ENCODE measurements at regions not wholly inside any gene's neighbourhood (a gene's known extent, or its start where the extent isn't known, plus 50 kb on each side); places are given as distances from the start of the nearest gene placed in this dataset.
"Not testable (repeated sequence)": the region's sequence is repeated elsewhere in the genome, so short reads cannot be mapped to it uniquely, and the experiment has no call there.

DNA sequence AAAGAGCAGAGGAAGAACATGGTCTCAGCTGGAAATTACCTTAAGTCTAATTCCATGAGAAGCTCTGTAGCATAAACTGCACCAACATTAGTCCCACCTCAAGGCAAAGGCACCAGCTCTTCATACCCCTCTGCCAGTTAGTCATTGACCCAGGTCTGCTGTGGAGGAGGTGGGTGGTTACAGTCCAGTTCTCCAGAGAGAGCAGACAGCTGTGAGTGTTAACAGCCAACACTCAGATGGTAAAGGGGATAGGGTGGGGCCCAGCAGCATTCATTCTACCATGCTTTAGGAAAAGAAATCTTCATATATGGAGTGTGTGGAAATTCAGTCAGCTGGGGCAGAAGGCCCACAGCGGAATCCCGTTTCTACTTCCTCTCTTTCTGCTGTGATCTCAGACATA lies 159.7 kb upstream of the FBXO11 start:
- peaks cover 5% of the 10 kb centered on the region for H3K27me3 Mint-ChIP-seq (ENCODE audit: low read depth)
- no peaks in the 10 kb centered on the region for H3K4me1 Mint-ChIP-seq (ENCODE audit: low read depth)
- no peaks in the 10 kb centered on the region for H3K9me3 Mint-ChIP-seq
- no peak for DNase-seq
- H3K36me3 Mint-ChIP-seq (ENCODE audit: insufficient read depth), result no peaks in the 10 kb centered on the region
- ATAC-seq, result no peak
- H3K4me3 Mint-ChIP-seq, result no peak overlapping the region

- Mint-ChIP-seq H3K36me3 (ENCODE audit: insufficient read depth) (no peaks in the 10 kb centered on the region), H3K9me3 (no peaks in the 10 kb centered on the region), H3K27me3 (ENCODE audit: low read depth) (peaks cover 14% of the 10 kb centered on the region), H3K4me3 (no peak overlapping the region), H3K4me1 (ENCODE audit: low read depth) (no peaks in the 10 kb centered on the region)
- DNase-seq, result no peak
- ATAC-seq, result no peak
Measured at GRCh38 chr2:48069769-48070168, 163.5 kb upstream of the FBXO11 start.

- H3K4me3 Mint-ChIP-seq, result no peak overlapping the region
- ATAC-seq (no peak), DNase-seq (no peak)
- H3K4me1 Mint-ChIP-seq (ENCODE audit: low read depth), result no peaks in the 10 kb centered on the region
- H3K36me3 Mint-ChIP-seq (ENCODE audit: insufficient read depth), result no peaks in the 10 kb centered on the region
- H3K9me3 Mint-ChIP-seq, result no peaks in the 10 kb centered on the region
- H3K27me3 Mint-ChIP-seq (ENCODE audit: low read depth), result peaks cover 14% of the 10 kb centered on the region
Measured at GRCh38 chr2:48070415-48070814, 164.1 kb upstream of the FBXO11 start.

DNA sequence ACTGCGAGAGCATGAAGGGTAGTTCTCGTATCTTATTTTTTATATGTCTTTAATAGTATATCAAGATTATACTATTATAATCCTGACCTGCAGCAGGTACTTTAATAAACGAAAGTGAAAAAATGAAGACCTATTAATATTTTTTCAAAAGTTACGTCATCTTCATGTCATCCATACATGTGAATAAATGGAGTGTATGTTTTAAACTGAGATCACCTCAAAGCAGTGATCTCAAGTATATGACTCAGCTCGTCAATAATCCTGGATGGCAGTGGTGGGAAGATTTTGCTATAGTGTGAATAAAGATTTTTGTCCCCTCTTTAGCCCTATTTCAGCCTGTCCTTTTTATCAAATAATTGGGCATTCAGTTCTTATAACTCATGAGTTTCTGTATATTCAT lies 166.3 kb upstream of the FBXO11 start:
- no peak for ATAC-seq
- Mint-ChIP-seq H3K4me1 (ENCODE audit: low read depth) (no peaks in the 10 kb centered on the region), H3K9me3 (no peaks in the 10 kb centered on the region), H3K27me3 (ENCODE audit: low read depth) (peaks cover 14% of the 10 kb centered on the region), H3K4me3 (no peak overlapping the region), H3K36me3 (ENCODE audit: insufficient read depth) (no peaks in the 10 kb centered on the region)
- no peak for DNase-seq

DNA sequence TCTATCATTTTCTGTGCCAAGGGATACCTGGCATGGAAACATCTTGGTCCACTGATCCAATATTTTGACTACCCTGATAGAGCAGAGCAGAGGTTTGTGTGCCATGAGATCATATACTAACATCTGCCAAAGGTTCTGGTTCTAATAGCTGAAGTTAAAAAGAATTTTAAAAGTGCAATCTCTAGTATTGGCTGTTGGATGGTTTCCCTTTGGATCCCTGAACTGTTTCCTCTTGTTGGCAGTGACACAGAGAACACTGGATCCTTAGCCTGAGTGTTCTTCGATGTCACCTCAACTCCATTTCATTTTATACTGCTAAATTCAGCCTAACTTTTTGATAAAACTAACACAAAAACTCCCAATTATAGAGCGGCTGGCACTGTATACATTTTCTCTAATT lies 169.3 kb upstream of the FBXO11 start:
- no peaks in the 10 kb centered on the region for H3K4me1 Mint-ChIP-seq (ENCODE audit: low read depth)
- DNase-seq (no peak), ATAC-seq (no peak)
- H3K36me3 Mint-ChIP-seq (ENCODE audit: insufficient read depth), result no peaks in the 10 kb centered on the region
- no peaks in the 10 kb centered on the region for H3K9me3 Mint-ChIP-seq
- no peak overlapping the region for H3K4me3 Mint-ChIP-seq
- H3K27me3 Mint-ChIP-seq (ENCODE audit: low read depth), result peaks cover 11% of the 10 kb centered on the region

DNA sequence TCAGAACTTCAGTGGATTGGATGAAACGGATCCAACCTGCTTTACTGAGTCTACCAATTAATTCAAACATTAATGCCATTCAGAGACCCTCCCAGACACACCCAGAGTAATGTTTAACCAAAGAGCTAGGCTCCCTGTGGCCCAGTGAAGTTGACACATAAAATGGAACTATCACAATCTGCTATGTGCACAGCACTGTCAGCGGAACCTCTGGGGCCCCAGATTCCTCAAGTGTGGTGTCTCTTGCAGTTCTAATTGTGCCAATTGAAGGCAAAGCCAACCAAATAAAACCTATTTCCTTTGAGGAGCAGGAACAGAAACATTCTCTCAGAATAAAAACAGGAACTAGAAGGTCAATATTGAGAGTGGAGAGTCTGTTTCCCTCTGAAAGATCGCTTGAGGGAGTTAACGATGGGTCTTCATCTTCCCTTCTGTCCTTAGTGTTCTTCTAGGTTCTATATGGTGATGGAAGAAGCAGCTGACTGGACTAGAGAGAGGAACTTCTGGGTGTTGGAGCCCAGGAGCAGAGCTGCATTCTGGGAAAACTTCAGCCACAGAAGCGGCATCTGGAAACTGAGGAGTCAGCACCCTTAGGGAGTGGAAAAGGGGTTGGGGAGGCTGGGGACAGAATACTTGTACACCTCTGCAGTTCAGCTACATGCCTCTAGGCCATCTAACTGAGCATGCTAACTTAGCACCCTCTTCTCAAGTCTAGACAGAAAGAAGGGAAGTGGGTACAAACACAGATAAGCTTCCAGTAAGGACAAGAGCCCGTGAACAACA lies 174.4 kb upstream of the FBXO11 start:
- no peak for ATAC-seq
- Mint-ChIP-seq H3K9me3 (no peaks in the 10 kb centered on the region), H3K4me1 (ENCODE audit: low read depth) (no peaks in the 10 kb centered on the region), H3K4me3 (no peak overlapping the region), H3K36me3 (ENCODE audit: insufficient read depth) (no peaks in the 10 kb centered on the region), H3K27me3 (ENCODE audit: low read depth) (no peaks in the 10 kb centered on the region)
- no peak for DNase-seq

DNA sequence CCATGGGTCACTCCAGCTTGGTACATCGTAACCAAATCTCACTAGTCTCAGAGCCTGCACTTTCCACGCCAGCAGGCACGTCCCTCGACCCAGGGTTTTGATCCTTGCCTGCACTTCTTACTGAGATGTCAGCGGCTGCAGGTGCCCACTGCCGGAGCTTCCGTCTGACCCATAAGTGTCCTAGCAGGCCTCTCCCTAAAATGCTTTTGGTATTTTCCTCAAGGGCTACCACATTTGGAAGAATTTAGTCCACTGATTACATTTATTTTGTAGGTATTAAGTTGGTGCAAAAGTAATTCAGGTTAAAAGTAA lies 175.0 kb upstream of the FBXO11 start:
- Mint-ChIP-seq H3K4me1 (ENCODE audit: low read depth) (no peaks in the 10 kb centered on the region), H3K27me3 (ENCODE audit: low read depth) (no peaks in the 10 kb centered on the region), H3K36me3 (ENCODE audit: insufficient read depth) (no peaks in the 10 kb centered on the region), H3K4me3 (no peak overlapping the region), H3K9me3 (no peaks in the 10 kb centered on the region)
- DNase-seq (no peak), ATAC-seq (no peak)

GRCh38 chr2:48085888-48086287 lies 179.6 kb upstream of the FBXO11 start:
- H3K9me3 Mint-ChIP-seq, result no peaks in the 10 kb centered on the region
- ATAC-seq (no peak), DNase-seq (no peak)
- H3K36me3 Mint-ChIP-seq (ENCODE audit: insufficient read depth), result no peaks in the 10 kb centered on the region
- H3K4me3 Mint-ChIP-seq, result no peak overlapping the region
- no peaks in the 10 kb centered on the region for H3K4me1 Mint-ChIP-seq (ENCODE audit: low read depth)
- H3K27me3 Mint-ChIP-seq (ENCODE audit: low read depth), result no peaks in the 10 kb centered on the region

- H3K9me3 Mint-ChIP-seq, result no peaks in the 10 kb centered on the region
- H3K4me1 Mint-ChIP-seq (ENCODE audit: low read depth), result no peaks in the 10 kb centered on the region
- DNase-seq (no peak), ATAC-seq (no peak)
- H3K4me3 Mint-ChIP-seq, result no peak overlapping the region
- no peaks in the 10 kb centered on the region for H3K36me3 Mint-ChIP-seq (ENCODE audit: insufficient read depth)
- H3K27me3 Mint-ChIP-seq (ENCODE audit: low read depth), result no peaks in the 10 kb centered on the region
Measured at GRCh38 chr2:48088994-48089393, 182.7 kb upstream of the FBXO11 start.

GRCh38 chr2:48089644-48090043 lies 183.3 kb upstream of the FBXO11 start:
- no peaks in the 10 kb centered on the region for H3K36me3 Mint-ChIP-seq (ENCODE audit: insufficient read depth)
- DNase-seq, result no peak
- H3K4me3 Mint-ChIP-seq, result no peak overlapping the region
- H3K27me3 Mint-ChIP-seq (ENCODE audit: low read depth), result no peaks in the 10 kb centered on the region
- no peak for ATAC-seq
- H3K4me1 Mint-ChIP-seq (ENCODE audit: low read depth), result no peaks in the 10 kb centered on the region
- H3K9me3 Mint-ChIP-seq, result no peaks in the 10 kb centered on the region

GRCh38 chr2:48092846-48093803 lies 186.8 kb upstream of the FBXO11 start:
- no peak for DNase-seq
- no peaks in the 10 kb centered on the region for H3K36me3 Mint-ChIP-seq (ENCODE audit: insufficient read depth)
- no peak overlapping the region for H3K4me3 Mint-ChIP-seq
- no peaks in the 10 kb centered on the region for H3K4me1 Mint-ChIP-seq (ENCODE audit: low read depth)
- H3K27me3 Mint-ChIP-seq (ENCODE audit: low read depth), result peaks cover 7% of the 10 kb centered on the region
- ATAC-seq, result no peak
- no peaks in the 10 kb centered on the region for H3K9me3 Mint-ChIP-seq

DNA sequence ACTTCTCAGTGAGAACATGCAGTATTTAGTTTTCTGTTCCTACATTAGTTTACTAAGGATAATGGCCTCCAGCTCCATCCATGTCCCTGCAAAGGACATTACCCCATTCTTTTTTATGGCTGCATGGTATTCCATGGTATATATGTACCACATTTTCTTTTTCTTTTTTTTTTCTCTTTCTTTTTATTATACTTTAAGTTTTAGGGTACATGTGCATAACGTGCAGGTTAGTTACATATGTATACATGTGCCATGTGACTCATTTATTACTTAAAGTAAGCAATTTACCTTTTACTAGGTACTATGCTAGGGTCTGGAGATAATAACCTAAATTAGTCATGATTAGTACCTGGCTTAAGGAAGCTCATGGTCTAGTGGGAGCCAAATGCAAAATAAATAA lies 190.5 kb upstream of the FBXO11 start:
- not testable (repeated sequence) for H3K36me3 Mint-ChIP-seq (ENCODE audit: insufficient read depth); H3K4me1 Mint-ChIP-seq (ENCODE audit: low read depth); H3K9me3 Mint-ChIP-seq; ATAC-seq; DNase-seq; H3K4me3 Mint-ChIP-seq
- peaks cover 10% of the 10 kb centered on the region for H3K27me3 Mint-ChIP-seq (ENCODE audit: low read depth)

GRCh38 chr2:48098539-48098938 lies 192.2 kb upstream of the FBXO11 start:
- no peak overlapping the region for H3K4me3 Mint-ChIP-seq

GRCh38 chr2:48104418-48104817 lies 198.1 kb upstream of the FBXO11 start:
- Mint-ChIP-seq H3K4me3 (no peak overlapping the region), H3K4me1 (ENCODE audit: low read depth) (peaks cover 2% of the 10 kb centered on the region), H3K36me3 (ENCODE audit: insufficient read depth) (peaks cover 5% of the 10 kb centered on the region), H3K9me3 (peaks cover 6% of the 10 kb centered on the region), H3K27me3 (ENCODE audit: low read depth) (peaks cover 2% of the 10 kb centered on the region)
- ATAC-seq, result no peak
- DNase-seq, result no peak

More at GRCh38 chr2:48098539-48098938, 192.2 kb upstream of the FBXO11 start:
- Mint-ChIP-seq H3K36me3 (ENCODE audit: insufficient read depth) (peaks cover 6% of the 10 kb centered on the region), H3K27me3 (ENCODE audit: low read depth) (peaks cover 10% of the 10 kb centered on the region), H3K4me1 (ENCODE audit: low read depth) (no peaks in the 10 kb centered on the region), H3K9me3 (peaks cover 8% of the 10 kb centered on the region)
- ATAC-seq (no peak), DNase-seq (no peak)

DNA sequence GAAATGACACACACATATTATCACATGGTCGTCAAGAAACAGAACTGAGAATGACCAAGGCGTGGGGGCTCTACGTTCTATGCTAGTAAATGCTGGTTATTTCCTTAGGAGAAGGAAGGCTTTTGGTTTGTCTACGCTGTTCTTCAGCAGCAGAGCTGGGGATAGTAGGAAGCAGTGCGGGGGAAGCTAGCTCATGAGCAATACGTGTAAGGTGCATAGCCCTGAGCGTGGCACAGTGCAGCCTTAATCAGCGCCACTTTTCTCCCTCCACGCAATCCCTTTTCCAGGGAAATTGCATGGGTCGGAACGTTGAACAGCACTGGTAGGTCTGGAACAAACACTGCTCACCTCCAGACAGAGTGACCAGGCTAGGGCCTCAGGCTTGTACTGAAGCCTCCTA lies 199.6 kb upstream of the FBXO11 start:
- H3K36me3 Mint-ChIP-seq (ENCODE audit: insufficient read depth), result no peaks in the 10 kb centered on the region
- H3K4me1 Mint-ChIP-seq (ENCODE audit: low read depth), result peaks cover 3% of the 10 kb centered on the region
- DNase-seq (no peak), ATAC-seq (no peak)
- no peaks in the 10 kb centered on the region for H3K27me3 Mint-ChIP-seq (ENCODE audit: low read depth)
- no peaks in the 10 kb centered on the region for H3K9me3 Mint-ChIP-seq
- H3K4me3 Mint-ChIP-seq, result peak overlapping the region; percentile 54

Data from activated T-cell treated with anti-CD3 and anti-CD28 coated beads, Interleukin-2, amount 50 U/mL, for 4 hours (primary cell).